ENCODE measurements at regions not wholly inside any gene's neighbourhood (a gene's known extent, or its start where the extent isn't known, plus 50 kb on each side); places are given as distances from the start of the nearest gene placed in this dataset.

GRCh38 chr12:25813843-25814242 is 144.6 kb upstream of the RASSF8 start:
- FAIRE-seq: peak; percentile 23
- Histone ChIP-seq H4K20me1 (ENCODE audit: insufficient read depth, low read length) (no peaks in the 10 kb centered on the region), H3K4me2 (ENCODE audit: low read length) (no peak overlapping the region), H2AFZ (ENCODE audit: low read depth, low read length) (no peak overlapping the region), H3K27ac (ENCODE audit: low read depth, low read length) (no peak overlapping the region), H3K36me3 (ENCODE audit: insufficient read depth, low read length) (no peaks in the 10 kb centered on the region), H3K4me1 (ENCODE audit: insufficient read depth, low read length) (no peaks in the 10 kb centered on the region), H3K4me3 (ENCODE audit: insufficient read depth, low read depth, low read length) (no peak overlapping the region), H3K79me2 (ENCODE audit: insufficient read depth, low read length) (no peaks in the 10 kb centered on the region), H3K27me3 (ENCODE audit: insufficient read depth, low read length) (no peaks in the 10 kb centered on the region), H3K9me3 (ENCODE audit: insufficient read depth, low read depth, low read length) (no peaks in the 10 kb centered on the region), H3K9ac (ENCODE audit: low read length) (no peak overlapping the region)
- no peak overlapping the region for H3K27ac Mint-ChIP-seq (ENCODE audit: unreplicated experiment)
- TF ChIP-seq EZH2 (IDR thresholded peaks at IDR 0.05; ENCODE audit: insufficient read depth, low read length): no peak
- no peak for TF ChIP-seq CTCF (IDR thresholded peaks at IDR 0.05; ENCODE audit: insufficient read depth, low read depth, low read length)
- no peaks in the 10 kb centered on the region for H3K27me3 Mint-ChIP-seq (ENCODE audit: low read depth, unreplicated experiment)
- H3K9me3 Mint-ChIP-seq (ENCODE audit: unreplicated experiment): peaks cover 2% of the 10 kb centered on the region
- H3K36me3 Mint-ChIP-seq (ENCODE audit: low read depth, unreplicated experiment): no peaks in the 10 kb centered on the region
- no peak overlapping the region for H3K4me3 Mint-ChIP-seq (ENCODE audit: unreplicated experiment)
- peaks cover 4% of the 10 kb centered on the region for H3K4me1 Mint-ChIP-seq (ENCODE audit: low read depth, unreplicated experiment)
- no peak for DNase-seq (ENCODE audit: low read depth)

- DNase-seq (ENCODE audit: low read depth): peak; percentile 25
- H3K4me1 Mint-ChIP-seq (ENCODE audit: low read depth, unreplicated experiment): peaks cover 3% of the 10 kb centered on the region
These were observed 141.8 kb upstream of the RASSF8 start for GRCh38 chr12:25816637-25817036.

More at GRCh38 chr12:25816637-25817036, 141.8 kb upstream of the RASSF8 start:
- no peak for FAIRE-seq
- H3K27me3 ChIP-seq (ENCODE audit: insufficient read depth, low read length): no peaks in the 10 kb centered on the region
- no peaks in the 10 kb centered on the region for H3K36me3 ChIP-seq (ENCODE audit: insufficient read depth, low read length)
- H3K9me3 ChIP-seq (ENCODE audit: insufficient read depth, low read depth, low read length): no peaks in the 10 kb centered on the region
- no peak for TF ChIP-seq EZH2 (IDR thresholded peaks at IDR 0.05; ENCODE audit: insufficient read depth, low read length)
- no peak for TF ChIP-seq CTCF (IDR thresholded peaks at IDR 0.05; ENCODE audit: insufficient read depth, low read depth, low read length)
- no peak overlapping the region for H2AFZ ChIP-seq (ENCODE audit: low read depth, low read length)
- Mint-ChIP-seq H3K9me3 (ENCODE audit: unreplicated experiment) (peaks cover 2% of the 10 kb centered on the region), H3K36me3 (ENCODE audit: low read depth, unreplicated experiment) (no peaks in the 10 kb centered on the region), H3K4me3 (ENCODE audit: unreplicated experiment) (no peak overlapping the region), H3K27ac (ENCODE audit: unreplicated experiment) (no peak overlapping the region), H3K27me3 (ENCODE audit: low read depth, unreplicated experiment) (no peaks in the 10 kb centered on the region)
- H3K4me2 ChIP-seq (ENCODE audit: low read length): no peak overlapping the region
- no peaks in the 10 kb centered on the region for H4K20me1 ChIP-seq (ENCODE audit: insufficient read depth, low read length)
- no peaks in the 10 kb centered on the region for H3K4me1 ChIP-seq (ENCODE audit: insufficient read depth, low read length)
- no peak overlapping the region for H3K4me3 ChIP-seq (ENCODE audit: insufficient read depth, low read depth, low read length)
- H3K27ac ChIP-seq (ENCODE audit: low read depth, low read length): no peak overlapping the region
- H3K9ac ChIP-seq (ENCODE audit: low read length): no peak overlapping the region
- no peaks in the 10 kb centered on the region for H3K79me2 ChIP-seq (ENCODE audit: insufficient read depth, low read length)
